AG09309 (cell line): ENCODE measurements at regions not wholly inside any gene's neighbourhood (a gene's known extent, or its start where the extent isn't known, plus 50 kb on each side); places are given as distances from the start of the nearest gene placed in this dataset.
"Not testable (repeated sequence)": the region's sequence is repeated elsewhere in the genome, so short reads cannot be mapped to it uniquely, and the experiment has no call there.

Experiments
- DNase-seq: peaks from one replicate; pipeline ENCODE4 v3.0.0-alpha.2; 2010; ENCODE audit warnings: low read depth
- H3K4me3 ChIP-seq: 2 replicates; pipeline ENCODE4 v1.5.1; 2011; ENCODE audit warnings: mild to moderate bottlenecking, low read depth, low read length, moderate library complexity; ENCODE audit not compliant: control insufficient read depth
- CTCF ChIP-seq: IDR thresholded peaks from 2 replicates; pipeline ENCODE4 v1.5.1; 2011; ENCODE audit warnings: mild to moderate bottlenecking, low read depth, low read length, inconsistent platforms; ENCODE audit not compliant: insufficient read depth, control insufficient read depth; ENCODE audit errors: missing control alignments

- no peak overlapping the region for H3K4me3 ChIP-seq
- no peak for DNase-seq
- no peak for TF ChIP-seq CTCF
Measured at GRCh38 chr6:134621858-134622257, 303.9 kb upstream of the SGK1 start.

DNA sequence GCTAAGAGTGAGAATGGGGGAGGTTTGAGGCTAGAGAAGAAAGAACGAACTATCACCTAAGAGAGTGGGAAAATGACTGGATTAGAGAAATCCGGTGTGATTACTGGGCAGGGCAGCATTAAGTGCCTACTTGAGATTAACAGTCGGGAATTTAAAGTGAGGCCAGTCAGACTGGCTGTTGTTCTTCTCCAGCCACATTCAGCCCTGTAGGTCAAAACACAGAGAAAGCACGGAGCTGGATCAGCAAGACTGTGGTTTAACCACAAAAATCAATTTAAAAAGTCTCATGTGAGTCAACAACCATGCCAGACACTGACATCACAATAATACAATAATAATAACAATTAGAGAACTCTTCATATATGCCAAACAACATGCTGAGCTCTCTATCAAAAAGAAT lies 301.9 kb upstream of the SGK1 start:
- H3K4me3 ChIP-seq = no peak overlapping the region
- DNase-seq = no peak
- TF ChIP-seq CTCF = no peak

DNA sequence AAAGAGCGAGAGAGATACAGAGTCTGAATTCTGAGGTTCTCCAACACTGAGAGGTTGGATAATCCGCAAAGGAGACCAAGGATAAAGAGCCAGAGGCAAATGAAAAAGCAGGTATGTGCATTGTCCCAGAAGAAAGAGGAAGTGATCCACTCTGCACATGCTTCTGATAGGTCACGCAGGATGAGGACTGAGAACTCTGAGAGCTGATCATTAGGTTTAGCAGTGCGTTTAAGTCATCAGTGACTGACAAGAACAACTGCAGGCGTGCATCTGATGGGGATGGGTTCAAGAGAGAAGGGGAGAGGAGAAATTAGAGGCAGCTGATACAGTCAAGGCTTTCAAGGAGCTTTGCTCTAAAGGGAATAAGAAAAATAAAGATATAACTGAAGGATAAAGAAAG lies 301.2 kb upstream of the SGK1 start:
- H3K4me3 ChIP-seq = no peak overlapping the region
- no peak for DNase-seq
- TF ChIP-seq CTCF = no peak

DNA sequence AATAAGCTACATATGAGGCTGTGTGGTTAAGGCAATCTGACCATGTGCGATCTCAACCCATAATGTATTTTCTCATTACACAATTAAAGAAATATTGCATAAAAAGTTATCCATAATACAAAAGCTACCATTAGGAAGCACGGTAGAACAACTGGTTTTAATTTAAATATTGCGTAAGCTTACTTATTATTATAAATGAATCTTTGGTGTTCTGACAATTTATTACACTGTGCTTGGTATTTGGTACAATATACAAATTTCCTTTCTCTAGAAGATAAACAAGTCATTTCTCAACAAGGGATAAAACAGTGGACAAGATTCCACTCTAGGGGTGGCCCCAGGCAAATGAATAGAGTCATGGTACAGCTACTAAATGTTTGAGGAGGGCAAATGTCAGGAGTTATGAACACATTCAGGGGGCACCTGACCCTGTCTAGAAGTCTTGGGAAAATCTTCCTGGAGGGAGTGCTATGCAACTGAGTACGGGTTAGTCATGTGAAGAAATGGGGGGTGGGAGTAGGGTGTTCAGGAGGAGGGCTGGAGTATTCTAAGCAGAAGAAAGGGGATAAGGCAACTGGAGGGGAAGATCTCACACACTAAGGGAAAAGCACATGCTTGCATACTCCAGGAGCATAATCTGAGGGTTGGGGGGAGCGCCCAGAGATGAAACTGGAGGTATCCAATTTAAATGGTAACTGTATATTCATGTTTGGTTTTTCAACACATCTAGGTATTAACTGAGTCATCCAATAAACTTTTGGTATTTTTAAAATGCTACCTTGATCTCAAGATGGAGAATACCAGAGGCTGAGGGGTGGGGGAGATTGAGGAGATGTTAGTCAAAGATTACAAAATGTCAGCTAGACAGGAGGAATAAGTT lies 296.9 kb upstream of the SGK1 start:
- DNase-seq = no peak
- no peak for TF ChIP-seq CTCF
- H3K4me3 ChIP-seq = no peak overlapping the region

DNA sequence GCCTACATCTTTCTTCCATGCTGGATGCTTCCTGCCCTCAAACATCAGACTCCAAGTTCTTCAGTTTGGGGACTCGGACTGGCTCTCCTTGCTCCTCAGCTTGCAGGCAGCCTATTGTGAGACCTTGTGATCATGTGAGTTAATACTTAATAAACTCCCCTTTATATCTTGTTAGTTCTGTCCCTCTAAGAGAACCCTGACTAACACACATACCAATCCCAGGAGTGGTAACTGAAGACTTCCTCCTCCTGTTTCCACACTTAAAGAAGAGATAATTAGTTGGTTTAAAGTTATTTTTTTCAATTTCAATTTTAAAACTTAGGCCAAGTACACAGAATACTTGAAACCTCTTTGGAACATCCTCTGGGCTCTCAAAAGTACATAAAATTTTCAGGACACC lies 294.2 kb upstream of the SGK1 start:
- H3K4me3 ChIP-seq, DNase-seq: not testable (repeated sequence)

DNA sequence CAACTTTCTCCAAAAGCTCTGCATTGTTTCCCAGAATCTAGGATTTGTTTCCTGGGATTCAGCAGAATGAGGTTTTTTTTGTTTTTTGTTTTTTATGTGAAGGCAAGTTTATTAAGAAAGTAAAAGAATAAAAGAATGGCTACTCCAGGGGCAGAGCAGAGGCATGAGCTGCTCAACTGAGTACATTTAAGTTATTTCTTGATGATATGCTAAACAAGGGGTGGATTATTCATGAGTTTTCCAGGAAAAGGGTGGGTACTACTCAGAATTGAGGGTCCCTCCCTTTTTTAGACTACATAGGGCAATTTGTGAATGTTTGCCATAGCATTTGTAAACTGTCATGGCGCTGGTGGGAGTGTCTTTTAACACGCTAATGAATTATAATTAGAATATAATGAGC lies 292.5 kb upstream of the SGK1 start:
- H3K4me3 ChIP-seq = no peak overlapping the region
- TF ChIP-seq CTCF = no peak
- no peak for DNase-seq

DNA sequence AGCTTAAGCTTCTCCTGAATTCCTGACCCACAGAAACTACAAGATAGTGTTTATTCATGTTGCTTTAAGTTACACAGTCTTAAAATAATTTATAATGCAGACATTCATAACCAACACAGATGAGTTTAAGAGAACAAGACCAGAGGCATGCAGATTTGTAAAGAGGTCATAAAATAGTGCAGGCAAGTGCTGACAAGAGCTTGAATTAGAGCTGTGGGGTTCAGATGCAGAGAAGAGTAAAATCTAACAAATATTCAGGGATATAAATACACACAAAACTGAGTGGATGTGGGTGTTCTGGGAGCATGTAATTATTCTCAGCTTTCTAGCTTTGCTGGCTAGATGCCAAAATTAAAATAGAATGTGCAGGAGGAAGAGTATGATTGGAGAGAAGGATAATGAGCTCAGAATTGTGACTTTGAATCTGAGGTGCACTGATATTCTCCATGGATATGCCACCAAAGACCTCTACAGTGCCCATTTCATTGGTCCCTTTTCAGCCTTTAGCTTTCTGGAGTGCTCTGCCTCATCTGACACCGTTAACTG lies 291.9 kb upstream of the SGK1 start:
- H3K4me3 ChIP-seq = no peak overlapping the region
- DNase-seq = no peak
- no peak for TF ChIP-seq CTCF
